ENCODE measurements at regions not wholly inside any gene's neighbourhood (a gene's known extent, or its start where the extent isn't known, plus 50 kb on each side); places are given as distances from the start of the nearest gene placed in this dataset.

GRCh38 chr13:47829690-47830089 is 171.4 kb downstream of the SUCLA2 start:
- no peak for TF ChIP-seq EZH2 (IDR thresholded peaks at IDR 0.05; ENCODE audit: low read depth)
- TF ChIP-seq CTCF (conservative IDR thresholded peaks at IDR 0.05): no peak

Data from PC-9 (cell line).